Neural cell (in vitro differentiated cells): ENCODE measurements at regions not wholly inside any gene's neighbourhood (a gene's known extent, or its start where the extent isn't known, plus 50 kb on each side); places are given as distances from the start of the nearest gene placed in this dataset.

Source experiments
- H2AFZ ChIP-seq: fragments of 200-600, 300-800 bp; sonication (generic), shearing (Covaris generic); 2 replicates; pipeline ENCODE4 v1.6.0; 2014; ENCODE audit warnings: low read depth, mild to moderate bottlenecking, antibody characterized with exemption, low read length, moderate library complexity
- H3F3A ChIP-seq: fragments of 200-600 bp; shearing (Covaris generic); 2 replicates; pipeline ENCODE4 v1.6.1; 2016; ENCODE audit warnings: mild to moderate bottlenecking, moderate library complexity, mixed read lengths, antibody characterized with exemption, low read length; ENCODE audit not compliant: insufficient read depth, poor library complexity, severe bottlenecking
- H3K27ac ChIP-seq: fragments of 200-600, 300-800 bp; sonication (generic), shearing (Covaris generic); 2 replicates; pipeline ENCODE4 v1.5.1; 2014; ENCODE audit warnings: mild to moderate bottlenecking, low read length, moderate library complexity
- H3K27me3 ChIP-seq: fragments of 300-800, 200-600 bp; sonication (generic), shearing (Covaris generic); 2 replicates; pipeline ENCODE4 v1.6.0; 2014; ENCODE audit warnings: mild to moderate bottlenecking, low read depth, low read length, moderate library complexity; ENCODE audit not compliant: insufficient read depth
- H3K36me3 ChIP-seq: fragments of 300-800, 200-600 bp; sonication (generic), shearing (Covaris generic); 2 replicates; pipeline ENCODE4 v1.5.1; 2014; ENCODE audit warnings: mild to moderate bottlenecking, antibody characterized with exemption, low read length, moderate library complexity; ENCODE audit not compliant: insufficient read depth
- H3K4me2 ChIP-seq: fragments of 300-800, 200-600 bp; sonication (generic), shearing (Covaris generic); 2 replicates; pipeline ENCODE4 v1.6.0; 2014; ENCODE audit warnings: mild to moderate bottlenecking, low read length
- H3K4me3 ChIP-seq: fragments of 300-800, 200-600 bp; sonication (generic), shearing (Covaris generic); 2 replicates; pipeline ENCODE4 v1.5.1; 2014; ENCODE audit warnings: mild to moderate bottlenecking, low read length, moderate library complexity
- H3K79me2 ChIP-seq: fragments of 200-600 bp; shearing (Covaris generic); replicated peaks from 2 replicates; pipeline ENCODE4 v1.6.0; 2014; ENCODE audit warnings: mild to moderate bottlenecking, low read length, moderate library complexity; ENCODE audit not compliant: insufficient read depth
- H3K9ac ChIP-seq: fragments of 300-800, 200-600 bp; sonication (generic), shearing (Covaris generic); 2 replicates; pipeline ENCODE4 v1.6.1; 2016; ENCODE audit warnings: mild to moderate bottlenecking, low read length, mixed read lengths
- H3K9me2 ChIP-seq: fragments of 200-600 bp; shearing (Covaris generic); 2 replicates; pipeline ENCODE4 v1.6.1; 2016; ENCODE audit warnings: mild to moderate bottlenecking, low read length, mixed read lengths; ENCODE audit not compliant: insufficient read depth
- H3K9me3 ChIP-seq: fragments of 200-600, 300-800 bp; sonication (generic), shearing (Covaris generic); 2 replicates; pipeline ENCODE4 v1.6.1; 2016; ENCODE audit warnings: mild to moderate bottlenecking, mixed run types, low read length, moderate library complexity, mixed read lengths
- H4K20me1 ChIP-seq: fragments of 200-600 bp; shearing (Covaris generic); 2 replicates; pipeline ENCODE4 v1.6.1; 2016; ENCODE audit warnings: mild to moderate bottlenecking, mixed run types; ENCODE audit not compliant: insufficient read depth
- EP300 ChIP-seq: fragments of 450-650 bp; conservative IDR thresholded peaks from 2 replicates; pipeline ENCODE4 v1.6.1; 2014; ENCODE audit warnings: antibody characterized with exemption, mild to moderate bottlenecking, moderate library complexity; ENCODE audit not compliant: poor library complexity, severe bottlenecking
- EZH2 ChIP-seq: fragments of 200-600, 300-800 bp; shearing (Covaris generic), sonication (generic); IDR thresholded peaks from 2 replicates; pipeline ENCODE4 v1.6.1; 2014; ENCODE audit warnings: antibody characterized with exemption, low read length, borderline replicate concordance, mild to moderate bottlenecking; ENCODE audit not compliant: insufficient read depth, poor library complexity, severe bottlenecking
- MXI1 ChIP-seq: fragments of 450-650 bp; conservative IDR thresholded peaks from 2 replicates; pipeline ENCODE4 v1.6.1; 2014; ENCODE audit warnings: antibody characterized with exemption, mild to moderate bottlenecking; ENCODE audit not compliant: poor library complexity, severe bottlenecking
- POLR2AphosphoS5 ChIP-seq: IDR thresholded peaks from 2 replicates; pipeline ENCODE4 v1.6.1; 2012
- RAD21 ChIP-seq: fragments of 450-650 bp; conservative IDR thresholded peaks from 2 replicates; pipeline ENCODE4 v1.6.1; 2014; ENCODE audit warnings: antibody characterized with exemption, mild to moderate bottlenecking, moderate library complexity
- SMC3 ChIP-seq: fragments of 450-650 bp; conservative IDR thresholded peaks from 2 replicates; pipeline ENCODE4 v1.6.1; 2014; ENCODE audit warnings: antibody characterized with exemption, mild to moderate bottlenecking, moderate library complexity; ENCODE audit not compliant: poor library complexity
- TAF1 ChIP-seq: IDR thresholded peaks from 2 replicates; pipeline ENCODE4 v1.6.1; 2012; ENCODE audit warnings: low read depth
- TF ChIP-seq, protein P1 (sequence below): IDR thresholded peaks from 2 replicates; pipeline ENCODE4 v1.6.1; 2012; ENCODE audit warnings: borderline replicate concordance
- TF ChIP-seq, protein P2 (sequence below): fragments of 450-650 bp; IDR thresholded peaks from 2 replicates; pipeline ENCODE4 v1.5.1; 2014; ENCODE audit warnings: antibody characterized with exemption, mild to moderate bottlenecking, moderate library complexity; ENCODE audit not compliant: poor library complexity, severe bottlenecking

DNA sequence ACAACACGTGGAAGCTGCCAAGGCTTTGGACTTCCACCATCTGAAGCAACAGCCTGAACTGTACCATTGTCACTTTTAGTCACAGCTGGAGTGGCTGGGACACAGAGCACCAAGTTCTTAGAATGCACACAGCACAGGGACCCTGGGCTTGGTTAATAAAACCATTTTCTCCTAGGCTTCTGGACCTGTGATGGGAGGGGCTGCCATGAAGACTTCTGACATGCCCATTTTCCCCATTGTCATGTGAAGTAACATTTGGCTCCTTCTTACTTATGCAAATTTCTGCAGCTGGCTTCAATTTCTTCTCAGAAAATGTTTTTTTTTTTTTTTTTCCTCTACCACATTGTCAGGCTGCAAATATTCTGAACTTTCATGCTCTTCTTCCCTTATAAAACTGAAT is 138.6 kb upstream of the BRINP3 start:
- Histone ChIP-seq H3K4me2 (no peak overlapping the region), H3K27ac (no peak overlapping the region), H3K9me3 (no peaks in the 10 kb centered on the region), H3K4me3 (no peak overlapping the region), H3K36me3 (no peaks in the 10 kb centered on the region), H4K20me1 (no peaks in the 10 kb centered on the region), H3K79me2 (no peaks in the 10 kb centered on the region), H3K9ac (no peak overlapping the region), H3F3A (no peaks in the 10 kb centered on the region), H3K9me2 (no peaks in the 10 kb centered on the region), H2AFZ (no peak overlapping the region), H3K27me3 (no peaks in the 10 kb centered on the region)
- TF ChIP-seq EZH2 (no peak), SMC3 (no peak), TAF1 (no peak), MXI1 (no peak), RAD21 (no peak), POLR2AphosphoS5 (no peak), EP300 (no peak)
- TF ChIP-seq, protein P1, sequence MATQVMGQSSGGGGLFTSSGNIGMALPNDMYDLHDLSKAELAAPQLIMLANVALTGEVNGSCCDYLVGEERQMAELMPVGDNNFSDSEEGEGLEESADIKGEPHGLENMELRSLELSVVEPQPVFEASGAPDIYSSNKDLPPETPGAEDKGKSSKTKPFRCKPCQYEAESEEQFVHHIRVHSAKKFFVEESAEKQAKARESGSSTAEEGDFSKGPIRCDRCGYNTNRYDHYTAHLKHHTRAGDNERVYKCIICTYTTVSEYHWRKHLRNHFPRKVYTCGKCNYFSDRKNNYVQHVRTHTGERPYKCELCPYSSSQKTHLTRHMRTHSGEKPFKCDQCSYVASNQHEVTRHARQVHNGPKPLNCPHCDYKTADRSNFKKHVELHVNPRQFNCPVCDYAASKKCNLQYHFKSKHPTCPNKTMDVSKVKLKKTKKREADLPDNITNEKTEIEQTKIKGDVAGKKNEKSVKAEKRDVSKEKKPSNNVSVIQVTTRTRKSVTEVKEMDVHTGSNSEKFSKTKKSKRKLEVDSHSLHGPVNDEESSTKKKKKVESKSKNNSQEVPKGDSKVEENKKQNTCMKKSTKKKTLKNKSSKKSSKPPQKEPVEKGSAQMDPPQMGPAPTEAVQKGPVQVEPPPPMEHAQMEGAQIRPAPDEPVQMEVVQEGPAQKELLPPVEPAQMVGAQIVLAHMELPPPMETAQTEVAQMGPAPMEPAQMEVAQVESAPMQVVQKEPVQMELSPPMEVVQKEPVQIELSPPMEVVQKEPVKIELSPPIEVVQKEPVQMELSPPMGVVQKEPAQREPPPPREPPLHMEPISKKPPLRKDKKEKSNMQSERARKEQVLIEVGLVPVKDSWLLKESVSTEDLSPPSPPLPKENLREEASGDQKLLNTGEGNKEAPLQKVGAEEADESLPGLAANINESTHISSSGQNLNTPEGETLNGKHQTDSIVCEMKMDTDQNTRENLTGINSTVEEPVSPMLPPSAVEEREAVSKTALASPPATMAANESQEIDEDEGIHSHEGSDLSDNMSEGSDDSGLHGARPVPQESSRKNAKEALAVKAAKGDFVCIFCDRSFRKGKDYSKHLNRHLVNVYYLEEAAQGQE: no peak
- TF ChIP-seq, protein P2, sequence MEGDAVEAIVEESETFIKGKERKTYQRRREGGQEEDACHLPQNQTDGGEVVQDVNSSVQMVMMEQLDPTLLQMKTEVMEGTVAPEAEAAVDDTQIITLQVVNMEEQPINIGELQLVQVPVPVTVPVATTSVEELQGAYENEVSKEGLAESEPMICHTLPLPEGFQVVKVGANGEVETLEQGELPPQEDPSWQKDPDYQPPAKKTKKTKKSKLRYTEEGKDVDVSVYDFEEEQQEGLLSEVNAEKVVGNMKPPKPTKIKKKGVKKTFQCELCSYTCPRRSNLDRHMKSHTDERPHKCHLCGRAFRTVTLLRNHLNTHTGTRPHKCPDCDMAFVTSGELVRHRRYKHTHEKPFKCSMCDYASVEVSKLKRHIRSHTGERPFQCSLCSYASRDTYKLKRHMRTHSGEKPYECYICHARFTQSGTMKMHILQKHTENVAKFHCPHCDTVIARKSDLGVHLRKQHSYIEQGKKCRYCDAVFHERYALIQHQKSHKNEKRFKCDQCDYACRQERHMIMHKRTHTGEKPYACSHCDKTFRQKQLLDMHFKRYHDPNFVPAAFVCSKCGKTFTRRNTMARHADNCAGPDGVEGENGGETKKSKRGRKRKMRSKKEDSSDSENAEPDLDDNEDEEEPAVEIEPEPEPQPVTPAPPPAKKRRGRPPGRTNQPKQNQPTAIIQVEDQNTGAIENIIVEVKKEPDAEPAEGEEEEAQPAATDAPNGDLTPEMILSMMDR: no peak

DNA sequence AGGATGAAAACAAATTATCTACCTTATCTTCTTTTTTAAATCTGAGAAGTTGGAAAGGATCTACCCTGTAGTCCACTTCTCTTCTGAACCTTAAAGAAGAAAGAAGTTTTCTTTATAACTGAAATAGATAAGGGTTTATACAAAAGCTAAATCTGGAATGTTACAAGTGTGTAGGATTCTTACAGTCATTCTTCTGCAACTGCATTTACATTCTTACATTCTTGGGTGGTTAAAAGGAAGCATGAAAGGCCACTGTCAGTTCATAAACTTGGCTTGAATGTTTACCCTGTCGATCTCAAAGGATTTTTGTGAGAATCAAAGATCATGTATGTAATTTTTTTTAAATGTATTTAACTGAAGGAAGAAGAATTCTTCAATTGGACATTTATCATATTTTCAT is 142.1 kb upstream of the BRINP3 start:
- H3K4me3 ChIP-seq: no peak overlapping the region
- no peak overlapping the region for H3K9ac ChIP-seq
- H3F3A ChIP-seq: no peaks in the 10 kb centered on the region
- H3K9me2 ChIP-seq: no peaks in the 10 kb centered on the region
- no peaks in the 10 kb centered on the region for H3K27me3 ChIP-seq
- no peaks in the 10 kb centered on the region for H4K20me1 ChIP-seq
- H3K27ac ChIP-seq: no peak overlapping the region
- H3K9me3 ChIP-seq: no peaks in the 10 kb centered on the region
- no peaks in the 10 kb centered on the region for H3K36me3 ChIP-seq
- H3K79me2 ChIP-seq: no peaks in the 10 kb centered on the region
- H2AFZ ChIP-seq: no peak overlapping the region
- H3K4me2 ChIP-seq: no peak overlapping the region
- TF ChIP-seq, protein P1: no peak
- TF ChIP-seq POLR2AphosphoS5 (no peak), EZH2 (no peak), RAD21 (no peak), TAF1 (no peak), MXI1 (no peak), SMC3 (no peak), EP300 (no peak)
- TF ChIP-seq, protein P2: no peak
